OCI-M2 (cell line): ENCODE measurements at regions not wholly inside any gene's neighbourhood (a gene's known extent, or its start where the extent isn't known, plus 50 kb on each side); places are given as distances from the start of the nearest gene placed in this dataset.
"Not testable (repeated sequence)": the region's sequence is repeated elsewhere in the genome, so short reads cannot be mapped to it uniquely, and the experiment has no call there.

Experiments used
- DNase-seq: peaks from one replicate; lab custom pipeline; 2025; ENCODE audit not compliant: unreplicated experiment; lab: John Stamatoyannopoulos, UW

DNA sequence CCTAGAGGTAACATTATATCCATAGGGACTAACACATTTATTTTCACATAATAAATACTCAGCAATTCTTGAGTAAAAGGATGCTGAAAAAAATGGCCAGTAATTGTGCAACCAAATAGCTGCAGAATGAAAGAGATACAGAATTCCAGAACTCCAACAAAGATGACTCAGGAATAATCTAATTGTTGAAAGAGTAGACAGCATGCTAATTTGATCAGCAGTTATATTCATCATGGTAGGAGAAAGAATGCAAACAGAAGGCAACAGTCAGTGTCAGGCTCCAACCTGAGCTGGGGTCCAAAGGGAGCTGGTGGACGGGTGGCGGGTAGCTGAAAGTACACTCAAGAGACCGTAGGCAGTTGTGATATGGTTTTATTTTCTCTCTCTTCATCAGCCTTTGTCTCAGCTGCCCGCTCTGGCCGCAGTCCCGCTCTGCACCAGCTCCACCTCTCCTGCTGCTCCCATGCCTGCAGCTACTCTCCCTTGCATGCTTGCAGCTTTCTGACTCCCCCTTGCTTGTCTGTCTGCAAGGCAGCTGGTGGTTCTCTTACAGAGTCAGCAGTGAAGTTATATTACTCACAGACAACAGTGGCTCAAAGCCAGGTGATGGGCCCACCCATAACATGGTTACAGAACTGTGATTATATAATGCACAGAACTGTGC, 1150.1 kb downstream of the STIM2 start:
- DNase-seq, result no peak

DNA sequence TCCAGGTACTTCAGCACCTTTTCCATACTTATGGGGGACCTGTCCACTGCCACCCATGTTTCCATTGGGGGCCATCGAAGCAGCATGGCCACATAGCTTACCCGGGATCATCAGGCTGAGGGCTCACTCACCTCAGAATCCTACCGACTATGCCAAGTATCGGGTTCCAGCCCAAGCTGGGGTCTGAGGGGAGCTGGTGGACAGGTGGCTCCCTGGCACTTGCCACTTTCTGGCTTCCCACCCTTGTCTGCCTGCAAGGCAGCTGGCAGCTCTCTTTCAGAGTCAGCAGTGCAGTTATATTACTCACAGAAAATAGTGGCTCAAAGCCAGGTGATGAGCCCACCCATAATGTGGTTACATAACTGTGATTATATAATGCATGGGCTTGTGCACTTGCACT, 1153.8 kb downstream of the STIM2 start:
- DNase-seq, result no peak

DNA sequence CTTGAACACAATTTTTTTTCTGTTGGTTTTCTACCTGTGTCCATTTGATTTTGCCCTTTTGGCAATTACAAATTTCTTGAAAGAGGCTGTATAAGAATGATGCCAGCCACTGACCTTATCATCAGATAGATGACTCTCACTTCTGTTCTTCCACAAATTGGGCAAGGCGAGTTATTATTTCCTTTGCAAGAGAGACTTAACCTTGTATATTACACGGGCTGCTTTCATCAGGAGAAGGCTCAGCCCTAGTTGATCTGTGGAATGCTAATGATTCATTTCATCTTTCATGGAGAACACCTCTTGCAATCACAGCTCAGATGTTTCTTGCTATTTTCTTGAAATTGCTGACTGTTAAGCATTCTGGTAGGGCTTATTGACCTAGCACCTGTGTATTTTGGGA, 1155.4 kb downstream of the STIM2 start:
- no peak for DNase-seq

DNA sequence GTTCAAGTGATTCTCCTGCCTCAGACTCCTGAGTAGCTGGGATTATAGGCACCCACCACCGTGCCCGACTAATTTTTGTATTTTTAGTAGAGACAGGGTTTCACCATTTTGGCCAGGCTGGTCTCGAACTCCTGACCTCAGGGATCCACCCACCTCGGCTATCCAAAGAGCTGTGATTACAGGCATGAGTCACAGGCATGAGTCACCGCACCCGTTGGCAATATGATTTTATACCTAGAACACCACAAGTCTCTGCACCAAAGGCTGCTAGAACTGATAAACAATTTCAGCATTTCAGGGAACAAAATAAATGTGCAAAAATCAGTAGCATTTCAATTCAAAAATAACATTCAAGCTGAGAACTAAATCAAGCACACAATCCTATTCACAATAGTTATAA, 1177.6 kb downstream of the STIM2 start:
- not testable (repeated sequence) for DNase-seq

DNA sequence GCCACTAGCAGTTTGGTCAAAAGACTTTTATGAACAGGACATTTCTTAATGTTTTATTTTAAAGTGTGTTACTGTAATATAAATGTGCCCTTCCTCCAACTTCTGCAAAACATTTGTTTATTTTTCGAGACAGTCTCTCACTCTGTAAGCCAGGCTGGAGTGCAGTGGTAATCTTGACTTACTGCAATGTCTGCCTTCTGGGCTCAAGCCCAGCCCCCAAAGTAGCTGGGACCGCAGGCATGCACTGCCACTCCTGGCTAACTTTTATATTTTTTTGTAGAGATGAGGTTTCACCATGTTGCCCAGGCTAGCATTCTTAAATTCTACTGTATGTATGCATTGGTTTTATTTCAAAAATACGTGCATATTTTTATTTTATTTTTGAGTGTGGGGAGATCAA, 1201.9 kb downstream of the STIM2 start:
- no peak for DNase-seq

- DNase-seq, result no peak
Observed at GRCh38 chr4:28073860-28074555, 1213.4 kb downstream of the STIM2 start.

- DNase-seq, result no peak
Observed at GRCh38 chr4:28075401-28075956, 1214.8 kb downstream of the STIM2 start.

- not testable (repeated sequence) for DNase-seq
Observed at GRCh38 chr4:28077203-28077602, 1216.6 kb downstream of the STIM2 start.

DNA sequence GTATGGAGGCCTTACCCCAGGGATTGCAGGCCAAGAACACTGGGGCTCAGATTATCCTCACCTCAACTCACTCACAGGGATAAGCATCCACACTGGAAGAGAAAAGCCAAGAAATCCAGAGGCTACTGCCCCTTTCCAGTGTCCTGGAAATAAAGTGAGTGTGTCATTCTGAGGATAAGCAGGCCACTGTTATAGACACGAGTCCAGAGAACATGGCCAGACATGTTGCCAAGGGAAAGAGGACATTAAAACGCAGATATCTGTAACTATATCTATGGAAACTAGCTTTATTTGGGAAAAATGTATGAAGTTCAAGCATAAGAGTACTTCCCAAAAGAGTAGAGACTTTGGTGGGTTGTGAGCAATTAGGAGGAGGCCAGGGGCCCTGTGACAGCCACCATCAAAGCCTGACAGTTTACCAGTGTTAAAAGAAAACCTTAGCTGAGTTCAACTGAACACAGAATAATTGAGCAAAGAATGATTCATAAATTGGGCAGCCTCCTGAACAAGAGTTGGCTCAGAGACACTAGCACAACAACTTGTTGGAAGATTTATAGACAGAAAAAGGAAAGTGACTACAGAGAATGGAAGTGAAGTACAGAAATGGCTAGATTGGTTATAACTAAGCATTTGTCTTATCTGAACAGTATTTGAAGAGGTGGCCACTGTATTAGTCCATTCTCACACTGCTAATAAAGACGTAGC, 1222.2 kb downstream of the STIM2 start:
- DNase-seq, result no peak

DNA sequence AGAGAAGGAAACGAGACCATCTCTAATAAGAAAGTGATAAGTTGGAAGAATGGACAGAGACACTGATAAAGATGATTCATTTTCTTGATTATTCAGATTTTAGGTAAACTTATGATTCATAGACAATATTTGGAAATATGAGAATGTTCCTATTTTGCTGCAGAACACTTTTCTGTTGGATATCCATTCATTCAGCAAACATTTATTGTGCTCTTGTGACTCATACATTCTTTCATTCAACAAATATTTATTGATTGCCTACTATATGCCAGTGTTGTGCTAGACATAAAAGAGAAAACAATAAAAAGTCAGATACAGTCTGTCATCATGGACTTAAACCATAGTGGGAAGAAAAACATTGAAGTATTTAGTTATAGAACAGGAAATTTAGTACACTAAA, 1232.0 kb downstream of the STIM2 start:
- DNase-seq, result no peak

- DNase-seq, result no peak
Observed at GRCh38 chr4:28093071-28093470, 1232.4 kb downstream of the STIM2 start.

- DNase-seq, result no peak
Observed at GRCh38 chr4:28101583-28101982, 1240.9 kb downstream of the STIM2 start.

DNA sequence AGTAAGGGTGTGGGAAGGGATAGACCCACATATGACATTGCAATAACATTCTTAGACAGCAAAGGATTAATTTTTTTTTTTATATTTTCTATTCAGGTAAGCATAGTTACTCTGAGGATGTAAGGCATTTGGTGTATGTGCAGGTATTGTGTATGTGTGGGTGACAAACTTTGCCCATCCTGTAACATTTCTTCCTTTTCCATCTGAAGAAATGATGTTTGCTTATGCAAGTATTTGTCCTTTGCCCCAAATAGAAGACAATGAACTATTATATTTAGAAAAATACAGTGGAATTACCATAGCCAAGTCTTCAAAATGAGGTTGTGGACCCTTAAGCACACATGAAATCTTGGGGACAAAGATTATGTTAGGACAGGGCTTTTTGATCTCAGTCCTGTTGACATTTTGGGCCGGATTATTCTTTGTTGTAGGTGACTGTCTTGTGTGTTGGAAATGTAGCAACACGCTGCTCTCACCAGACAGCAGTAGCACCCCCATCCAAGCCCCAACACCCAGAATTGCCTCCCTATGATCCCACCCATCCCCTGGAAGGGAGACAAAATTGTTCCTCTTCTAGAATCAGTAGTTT, 1244.7 kb downstream of the STIM2 start:
- DNase-seq, result no peak

DNA sequence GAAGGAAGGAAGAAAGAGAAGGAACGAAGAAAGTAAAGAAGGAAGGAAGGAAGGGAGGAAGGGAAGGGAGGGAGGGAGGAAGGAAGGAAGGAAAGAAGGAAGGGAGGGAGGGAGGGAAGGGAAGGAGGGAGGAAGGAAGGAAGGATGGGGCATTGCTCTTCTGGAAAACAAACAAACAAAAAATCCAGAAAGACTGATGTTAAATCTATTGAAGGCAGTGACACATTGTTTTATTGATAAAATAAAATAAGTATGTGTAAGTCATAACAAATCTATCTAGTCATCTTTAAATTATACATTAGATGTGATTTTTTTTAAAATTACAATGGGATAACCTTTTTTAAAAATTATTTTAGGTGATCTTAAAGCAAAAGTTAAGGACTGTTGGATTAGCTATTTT, 1245.5 kb downstream of the STIM2 start:
- no peak for DNase-seq

DNA sequence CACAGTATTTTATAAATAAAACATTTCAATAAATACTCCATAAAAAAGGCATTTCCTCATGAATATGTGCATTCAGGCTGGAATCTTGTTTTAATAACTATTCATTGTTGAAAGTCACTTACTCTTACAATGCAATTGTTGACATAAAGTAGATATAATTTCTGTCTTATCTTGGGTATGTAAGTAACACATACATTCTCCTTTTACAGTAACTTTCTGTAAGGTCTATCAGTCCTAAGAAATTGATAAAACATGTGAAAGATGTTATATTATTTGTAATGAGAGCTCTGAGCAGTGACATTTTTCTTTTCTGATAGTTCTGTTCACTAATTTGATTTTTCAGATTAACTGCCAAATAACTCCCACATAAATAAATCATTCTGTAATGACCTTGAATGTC, 1249.2 kb downstream of the STIM2 start:
- no peak for DNase-seq

DNA sequence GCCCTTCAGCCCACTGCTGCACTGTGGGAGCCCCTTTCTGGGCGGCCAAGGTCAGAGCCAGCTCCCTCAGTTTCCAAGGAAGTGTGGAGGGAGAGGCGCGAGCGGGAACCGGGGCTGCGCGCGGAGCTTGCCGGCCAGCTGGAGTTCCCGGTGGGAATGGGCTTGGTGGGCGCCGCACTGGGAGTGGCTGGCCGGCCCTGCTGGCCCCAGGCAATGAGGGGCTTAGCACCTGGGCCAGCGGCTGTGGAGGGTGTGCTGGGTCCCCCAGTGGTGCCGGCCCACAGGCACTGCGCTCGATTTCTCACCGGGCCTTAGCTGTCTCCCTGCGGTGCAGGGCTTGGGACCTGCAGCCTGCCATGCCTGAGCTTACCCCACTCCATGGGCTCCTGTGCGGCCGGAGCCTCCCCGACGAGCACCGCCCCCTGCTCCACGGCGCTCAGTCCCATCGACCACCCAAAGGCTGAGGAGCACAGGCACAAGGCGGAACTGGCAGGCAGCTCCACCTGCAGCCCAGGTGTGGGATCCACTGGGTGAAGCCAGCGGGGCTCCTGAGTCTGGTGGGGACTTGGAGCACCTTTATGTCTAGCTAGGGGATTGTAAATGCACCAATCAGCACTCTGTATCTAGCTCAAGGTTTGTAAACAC, 1252.2 kb downstream of the STIM2 start:
- not testable (repeated sequence) for DNase-seq

DNA sequence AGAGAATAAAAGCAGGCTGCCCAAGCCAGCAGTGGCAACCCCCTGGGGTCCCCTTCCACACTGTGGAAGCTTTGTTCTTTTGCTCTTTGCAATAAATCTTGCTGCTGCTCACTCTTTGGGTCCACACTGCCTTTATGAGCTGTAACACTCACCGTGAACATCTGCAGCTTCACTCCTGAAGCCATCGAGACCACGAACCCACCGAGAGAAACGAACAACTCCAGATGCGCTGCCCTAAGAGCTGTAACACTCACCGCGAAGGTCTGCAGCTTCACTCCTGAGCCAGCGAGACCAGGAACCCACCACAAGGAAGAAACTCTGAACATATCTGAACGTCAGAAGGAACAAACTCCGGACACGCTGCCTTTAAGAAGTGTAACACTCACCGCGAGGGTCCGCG, 1252.9 kb downstream of the STIM2 start:
- not testable (repeated sequence) for DNase-seq

- DNase-seq, result not testable (repeated sequence)
Observed at GRCh38 chr4:28116526-28117083, 1256.0 kb downstream of the STIM2 start.

GRCh38 chr4:28117084-28117682, 1256.5 kb downstream of the STIM2 start:
- no peak for DNase-seq

DNA sequence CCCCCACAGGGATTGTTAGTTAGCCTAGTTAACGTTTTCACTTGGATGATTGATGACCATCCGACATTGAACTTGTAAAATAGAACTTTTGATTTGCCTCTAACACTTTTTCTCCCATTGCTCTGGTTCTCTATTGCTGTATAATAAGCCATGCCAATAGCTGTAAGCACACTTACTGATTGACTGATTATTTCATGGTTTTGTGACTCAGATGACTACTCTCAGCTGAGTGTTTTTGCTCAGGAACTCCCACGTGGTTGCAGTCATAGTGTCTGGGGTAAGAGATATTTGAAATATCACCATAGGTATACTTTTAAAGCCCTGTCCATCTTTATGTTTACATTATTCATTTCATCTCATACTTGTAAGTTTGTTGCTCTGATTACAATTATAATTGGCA, 1285.5 kb downstream of the STIM2 start:
- no peak for DNase-seq
